ENCODE measurements at regions not wholly inside any gene's neighbourhood (a gene's known extent, or its start where the extent isn't known, plus 50 kb on each side); places are given as distances from the start of the nearest gene placed in this dataset.

- TF ChIP-seq CTCF (IDR thresholded peaks at IDR 0.05) (no peak), POLR2A (IDR thresholded peaks at IDR 0.05) (no peak)
Measured at GRCh38 chr7:113793171-113793570, 125.6 kb downstream of the PPP1R3A start.

Data from uterus (tissue), 2 donors.